Brain pericyte (primary cell): ENCODE measurements at regions not wholly inside any gene's neighbourhood (a gene's known extent, or its start where the extent isn't known, plus 50 kb on each side); places are given as distances from the start of the nearest gene placed in this dataset.

Experiments
- DNase-seq: peaks from one replicate; pipeline ENCODE4 v3.0.0-alpha.2; 2012; ENCODE audit warnings: low read depth, low spot score

- no peak for DNase-seq
Measured at GRCh38 chr7:46583656-46584055, 662.6 kb upstream of the IGFBP3 start.

GRCh38 chr7:46581268-46581667 is 660.2 kb upstream of the IGFBP3 start:
- DNase-seq = no peak

- no peak for DNase-seq
Measured at GRCh38 chr7:46580766-46581165, 659.7 kb upstream of the IGFBP3 start.

- no peak for DNase-seq
Measured at GRCh38 chr7:46577394-46577793, 656.3 kb upstream of the IGFBP3 start.

- DNase-seq = no peak
Measured at GRCh38 chr7:46576950-46577349, 655.9 kb upstream of the IGFBP3 start.

- no peak for DNase-seq
Measured at GRCh38 chr7:46572691-46573090, 651.6 kb upstream of the IGFBP3 start.

- no peak for DNase-seq
Measured at GRCh38 chr7:46571996-46572395, 650.9 kb upstream of the IGFBP3 start.

- DNase-seq = no peak
Measured at GRCh38 chr7:46569133-46569465, 648.0 kb upstream of the IGFBP3 start.

- DNase-seq = no peak
Measured at GRCh38 chr7:46568420-46569132, 647.5 kb upstream of the IGFBP3 start.

- no peak for DNase-seq
Measured at GRCh38 chr7:46567858-46568257, 646.8 kb upstream of the IGFBP3 start.

- no peak for DNase-seq
Measured at GRCh38 chr7:46566097-46566774, 645.2 kb upstream of the IGFBP3 start.

GRCh38 chr7:46565253-46566096 is 644.4 kb upstream of the IGFBP3 start:
- no peak for DNase-seq

GRCh38 chr7:46559194-46559832 is 638.2 kb upstream of the IGFBP3 start:
- DNase-seq = peak; percentile 63

- no peak for DNase-seq
Measured at GRCh38 chr7:46558482-46559193, 637.6 kb upstream of the IGFBP3 start.

GRCh38 chr7:46557781-46558180 is 636.7 kb upstream of the IGFBP3 start:
- DNase-seq = no peak

- DNase-seq = no peak
Measured at GRCh38 chr7:46557295-46557711, 636.2 kb upstream of the IGFBP3 start.

GRCh38 chr7:46554688-46555422 is 633.8 kb upstream of the IGFBP3 start:
- no peak for DNase-seq

- no peak for DNase-seq
Measured at GRCh38 chr7:46551603-46552002, 630.5 kb upstream of the IGFBP3 start.

- no peak for DNase-seq
Measured at GRCh38 chr7:46550864-46551263, 629.8 kb upstream of the IGFBP3 start.

- DNase-seq = no peak
Measured at GRCh38 chr7:46549892-46550639, 629.0 kb upstream of the IGFBP3 start.
